Adrenal gland (tissue), 9 donors: ENCODE measurements at regions not wholly inside any gene's neighbourhood (a gene's known extent, or its start where the extent isn't known, plus 50 kb on each side); places are given as distances from the start of the nearest gene placed in this dataset.

Experiments
- DNase-seq, 7 donors: peaks; one replicate each; pipeline ENCODE4 v3.0.0-alpha.2; 2019 to 2020
- H3K27ac ChIP-seq, 5 donors: fragments of 200-600 bp; sonication (generic) in 4 of 5; 1 replicate in 3 of 5; 2 replicates in 2 of 5; pipeline versions ENCODE4 v1.5.1 to v1.8.0; 2016 to 2020; ENCODE audit warnings: mild to moderate bottlenecking in 1 of 5
- H3K27me3 ChIP-seq: fragments of 200-600 bp; 2 replicates; pipeline ENCODE4 v1.8.0; 2021
- H3K36me3 ChIP-seq, 2 donors: fragments of 200-600 bp; replicated peaks in 1 of 2; 1 replicate in 1 of 2; 2 replicates in 1 of 2; pipeline versions ENCODE4 v1.5.1 to v1.8.0; 2018 to 2022
- H3K4me1 ChIP-seq, 2 donors: fragments of 200-600 bp; replicated peaks in 1 of 2; 1 replicate in 1 of 2; 2 replicates in 1 of 2; pipeline versions ENCODE4 v1.5.1 to v1.8.0; 2018 to 2021
- H3K4me3 ChIP-seq, 4 donors: fragments of 200-600 bp; sonication (generic) in 3 of 4; one replicate each; pipeline ENCODE4 v1.5.1; 2016 to 2018
- H3K9me3 ChIP-seq, 3 donors: fragments of 200-600 bp; sonication (generic) in 1 of 3; replicated peaks in 1 of 3; 1 replicate in 2 of 3; 2 replicates in 1 of 3; pipeline versions ENCODE4 v1.5.1 to v1.8.0; 2016 to 2021
- POLR2A ChIP-seq, 2 donors: fragments of 450-650 bp; IDR thresholded peaks; one replicate each; pipeline ENCODE4 v1.6.1; 2017; ENCODE audit warnings: antibody characterized with exemption in 2 of 2, mild to moderate bottlenecking in 2 of 2, moderate library complexity in 1 of 2
- WGBS, 4 donors: extraction: QIAGEN DNeasy Blood & Tissue Kit in 2 of 4; methylation state at CpG; one replicate each; pipeline versions ENCODE4 v1.1.5 to v1.1.7; 2013 to 2017; 5-methylcytosine and 5-hydroxymethylcytosine counted together
- intact Hi-C, 2 donors: fragments of 100-400 bp; cut with DNase I; formaldehyde crosslinking; loops; one replicate each; pipeline versions ENCODE4 v1.14.1 to v1.15.0; 2022 to 2023
- TF ChIP-seq, protein P1 (sequence below), 6 experiments: fragments of 450-650 bp in 4 of 6; fragments of 200-600 bp in 2 of 6; sonication (generic) in 1 of 6; IDR thresholded peaks; 1 replicate in 5 of 6; 2 replicates in 1 of 6; pipeline versions ENCODE4 v1.5.1 to v1.8.0; 2016 to 2021; ENCODE audit warnings: antibody characterized with exemption in 6 of 6, mild to moderate bottlenecking in 2 of 6, moderate library complexity in 1 of 6
- donor health status: healthy with polysubstance abuse.
- donor health status: Bipolar disorder and iron deficiency.
- donor health status: DM: yes; HTN: yes; CAD: no.
- donor health status: DM: no; HTN: no; CAD: no.
- donor health status: DM: no; HTN: no; CAD: no.

DNA sequence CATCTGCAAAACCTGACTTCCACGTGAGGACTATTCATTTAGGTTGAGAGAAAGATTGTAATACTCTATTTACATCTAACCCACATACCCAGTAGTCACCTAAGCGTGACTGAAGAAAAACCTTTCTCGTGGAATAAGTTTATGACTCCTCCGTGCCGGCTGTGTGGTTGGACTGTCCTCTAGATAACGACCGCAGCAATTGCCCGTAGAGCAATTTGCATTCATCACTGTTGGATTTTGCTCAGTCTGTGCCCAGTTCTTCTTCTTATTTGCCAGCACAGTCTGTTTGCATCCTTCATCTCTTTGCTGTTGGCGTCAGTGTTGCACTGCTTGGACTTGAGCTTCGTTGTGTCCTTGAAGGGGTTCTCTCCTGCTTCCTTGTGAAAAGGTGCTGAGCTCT is 131.3 kb downstream of the CYB561 start:
- H3K9me3 ChIP-seq, result no peaks in the 10 kb centered on the region
- TF ChIP-seq, protein P1, sequence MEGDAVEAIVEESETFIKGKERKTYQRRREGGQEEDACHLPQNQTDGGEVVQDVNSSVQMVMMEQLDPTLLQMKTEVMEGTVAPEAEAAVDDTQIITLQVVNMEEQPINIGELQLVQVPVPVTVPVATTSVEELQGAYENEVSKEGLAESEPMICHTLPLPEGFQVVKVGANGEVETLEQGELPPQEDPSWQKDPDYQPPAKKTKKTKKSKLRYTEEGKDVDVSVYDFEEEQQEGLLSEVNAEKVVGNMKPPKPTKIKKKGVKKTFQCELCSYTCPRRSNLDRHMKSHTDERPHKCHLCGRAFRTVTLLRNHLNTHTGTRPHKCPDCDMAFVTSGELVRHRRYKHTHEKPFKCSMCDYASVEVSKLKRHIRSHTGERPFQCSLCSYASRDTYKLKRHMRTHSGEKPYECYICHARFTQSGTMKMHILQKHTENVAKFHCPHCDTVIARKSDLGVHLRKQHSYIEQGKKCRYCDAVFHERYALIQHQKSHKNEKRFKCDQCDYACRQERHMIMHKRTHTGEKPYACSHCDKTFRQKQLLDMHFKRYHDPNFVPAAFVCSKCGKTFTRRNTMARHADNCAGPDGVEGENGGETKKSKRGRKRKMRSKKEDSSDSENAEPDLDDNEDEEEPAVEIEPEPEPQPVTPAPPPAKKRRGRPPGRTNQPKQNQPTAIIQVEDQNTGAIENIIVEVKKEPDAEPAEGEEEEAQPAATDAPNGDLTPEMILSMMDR (IDR thresholded peaks at IDR 0.05), result no peak
- no peak for TF ChIP-seq POLR2A (IDR thresholded peaks at IDR 0.05)
- 90 to 97% (median 91%) methylated on average over 10 of the region's 10 CpGs for whole genome bisulfite sequencing, 4 donors
- no peaks in the 10 kb centered on the region for H3K4me1 ChIP-seq
- H3K36me3 ChIP-seq, result no peaks in the 10 kb centered on the region
- no peaks in the 10 kb centered on the region for H3K27me3 ChIP-seq
- no peak overlapping the region for H3K27ac ChIP-seq
- intact Hi-C loops, result no loop called here
- no peak for DNase-seq
- H3K4me3 ChIP-seq, result no peak overlapping the region

DNA sequence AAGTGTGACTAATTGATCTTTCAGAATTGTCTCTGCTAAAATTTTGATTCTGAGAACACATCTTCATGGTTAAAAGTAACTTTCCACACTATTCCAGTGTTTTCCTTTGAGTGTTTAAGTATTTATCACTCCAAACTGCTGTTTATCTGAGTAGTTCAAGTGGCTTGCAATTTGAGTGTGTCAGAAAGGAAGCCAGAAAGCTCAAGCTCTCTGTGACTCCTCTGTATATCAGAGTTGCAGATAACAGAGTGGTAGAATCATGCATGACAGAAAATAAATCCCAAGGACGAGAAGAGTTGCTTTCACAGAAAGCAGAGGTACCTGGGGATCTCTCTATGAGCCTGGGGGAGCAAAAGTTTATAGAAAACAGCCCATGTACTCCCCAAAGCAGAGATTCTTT is 130.0 kb downstream of the CYB561 start:
- 37 to 56% (median 50%) methylated on average over 1 of the region's 1 CpG for whole genome bisulfite sequencing, 4 donors
- Histone ChIP-seq H3K9me3 (no peaks in the 10 kb centered on the region), H3K36me3 (no peaks in the 10 kb centered on the region), H3K4me1 (no peaks in the 10 kb centered on the region), H3K27me3 (no peaks in the 10 kb centered on the region), H3K4me3 (no peak overlapping the region), H3K27ac (no peak overlapping the region)
- intact Hi-C loops, result no loop called here
- no peak for TF ChIP-seq POLR2A (IDR thresholded peaks at IDR 0.05)
- TF ChIP-seq, protein P1 (IDR thresholded peaks at IDR 0.05), result no peak
- DNase-seq, result no peak

DNA sequence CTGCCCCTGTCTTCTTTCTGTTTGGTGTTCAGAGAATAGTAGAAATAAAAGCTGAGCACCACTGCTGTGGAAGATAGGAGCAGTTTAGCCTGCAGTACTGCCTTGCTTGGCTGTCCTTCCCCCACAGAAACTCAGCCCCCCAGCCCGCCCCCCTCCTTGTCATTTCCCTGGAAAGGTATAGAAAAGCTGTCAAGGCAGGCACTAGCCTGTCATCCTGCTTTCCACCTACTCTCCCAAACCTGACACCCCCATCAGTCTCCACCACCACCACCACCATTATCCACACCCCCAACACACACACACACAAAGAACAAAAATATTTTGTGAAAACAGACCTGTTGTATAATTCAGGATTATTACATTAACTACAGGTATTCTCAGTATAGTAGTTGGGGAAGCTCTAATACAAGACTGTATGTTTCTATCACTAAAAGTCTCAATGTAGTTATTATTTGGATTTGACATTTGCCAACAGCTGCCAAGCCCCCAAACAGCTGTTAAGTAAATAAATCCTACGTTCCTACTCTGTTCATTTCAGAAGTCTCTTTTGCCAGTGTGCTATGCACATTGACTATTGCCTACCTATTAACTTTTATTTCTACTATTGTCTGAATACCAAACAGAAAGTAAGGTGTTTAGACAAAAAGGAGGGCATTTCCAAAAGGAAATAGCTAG is 128.8 kb downstream of the CYB561 start:
- DNase-seq, result no peak
- TF ChIP-seq, protein P1 (IDR thresholded peaks at IDR 0.05), result no peak
- TF ChIP-seq POLR2A (IDR thresholded peaks at IDR 0.05), result no peak
- Histone ChIP-seq H3K9me3 (no peaks in the 10 kb centered on the region), H3K4me1 (no peaks in the 10 kb centered on the region), H3K27me3 (no peaks in the 10 kb centered on the region), H3K36me3 (no peaks in the 10 kb centered on the region), H3K4me3 (no peak overlapping the region), H3K27ac (no peak overlapping the region)
- intact Hi-C loops, result no loop called here
- WGBS, 4 donors, result 80 to 92% (median 88%) methylated on average over 2 of the region's 2 CpGs

DNA sequence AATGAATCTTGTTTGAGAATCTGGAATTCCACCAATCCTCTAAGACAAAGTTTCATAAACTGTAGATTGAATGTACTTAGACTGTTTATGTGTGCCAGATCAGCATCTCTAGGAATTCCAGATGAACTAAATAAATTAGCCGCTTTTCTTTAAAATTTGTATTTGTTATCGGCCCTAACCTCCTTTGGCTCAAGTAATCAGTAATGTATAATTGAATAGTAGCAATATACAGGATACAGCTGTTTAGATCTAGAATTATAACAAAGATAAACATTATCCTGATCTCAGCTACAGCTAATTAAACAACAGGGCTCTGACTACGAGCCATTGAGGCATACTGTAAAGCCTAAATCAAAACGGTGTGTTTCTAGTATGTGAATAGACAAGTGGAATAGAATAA is 120.3 kb downstream of the CYB561 start:
- intact Hi-C loops, result no loop called here
- no peaks in the 10 kb centered on the region for H3K4me1 ChIP-seq
- H3K4me3 ChIP-seq, result no peak overlapping the region
- no peak for TF ChIP-seq POLR2A (IDR thresholded peaks at IDR 0.05)
- TF ChIP-seq, protein P1 (IDR thresholded peaks at IDR 0.05), result no peak
- no peak overlapping the region for H3K27ac ChIP-seq
- WGBS, 4 donors, result 83 to 90% (median 86%) methylated on average over 4 of the region's 4 CpGs
- no peaks in the 10 kb centered on the region for H3K9me3 ChIP-seq
- DNase-seq, result no peak
- no peaks in the 10 kb centered on the region for H3K27me3 ChIP-seq
- no peaks in the 10 kb centered on the region for H3K36me3 ChIP-seq
